ENCODE measurements at regions not wholly inside any gene's neighbourhood (a gene's known extent, or its start where the extent isn't known, plus 50 kb on each side); places are given as distances from the start of the nearest gene placed in this dataset.

DNA sequence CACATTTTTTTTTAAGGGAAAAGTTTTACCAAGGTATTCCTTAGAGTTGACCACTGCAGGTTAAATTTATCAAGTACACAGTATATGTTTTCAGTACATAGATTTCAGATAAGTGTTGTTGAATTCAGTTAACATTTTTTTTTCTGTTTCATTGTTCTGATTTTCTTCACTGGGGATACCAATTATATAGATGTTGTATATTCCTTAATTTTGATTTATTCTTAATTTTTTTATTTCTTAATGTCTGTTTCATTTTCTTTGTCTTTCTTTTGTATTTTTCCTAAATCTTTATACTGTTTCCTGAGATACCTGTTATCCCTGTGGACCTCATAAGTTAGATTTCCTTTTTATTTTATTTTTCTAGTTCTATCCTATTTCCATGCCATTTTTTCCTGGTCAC lies 234.8 kb downstream of the TTC6 start:
- TF ChIP-seq CTCF (IDR thresholded peaks at IDR 0.05): no peak
- TF ChIP-seq EP300 (IDR thresholded peaks at IDR 0.05): no peak
- TF ChIP-seq POLR2AphosphoS5 (IDR thresholded peaks at IDR 0.05): no peak
